Lung (tissue), 11 donors: ENCODE measurements at regions not wholly inside any gene's neighbourhood (a gene's known extent, or its start where the extent isn't known, plus 50 kb on each side); places are given as distances from the start of the nearest gene placed in this dataset.

Source experiments
- ATAC-seq: fragments of 200-7000 bp; cut with Tn5 transposase; one replicate; pipeline ENCODE4 v1.9.1; 2020; ENCODE audit warnings: moderate number of reproducible peaks; ENCODE audit not compliant: insufficient read depth, low FRiP score
- DNase-seq, 3 donors: peaks; one replicate each; pipeline ENCODE4 v3.0.0-alpha.2; 2013 to 2017
- H3K27ac ChIP-seq, 2 donors: one replicate each; pipeline ENCODE4 v1.5.1; 2013; ENCODE audit warnings: mild to moderate bottlenecking in 2 of 2, moderate library complexity in 2 of 2, control low read depth in 1 of 2, inconsistent platforms in 1 of 2, low read depth in 1 of 2, low read length in 1 of 2
- H3K27me3 ChIP-seq, 3 donors: one replicate each; pipeline ENCODE4 v1.5.1; 2013; ENCODE audit warnings: low read length in 2 of 3; ENCODE audit not compliant: control insufficient read depth in 3 of 3, insufficient read depth in 3 of 3
- H3K36me3 ChIP-seq, 4 donors: one replicate each; pipeline ENCODE4 v1.5.1; 2013; ENCODE audit warnings: low read length in 4 of 4, mild to moderate bottlenecking in 1 of 4, moderate library complexity in 1 of 4; ENCODE audit not compliant: control insufficient read depth in 4 of 4, insufficient read depth in 4 of 4
- H3K4me1 ChIP-seq, 5 donors: one replicate each; pipeline ENCODE4 v1.5.1; 2013; ENCODE audit warnings: low read length in 5 of 5, mild to moderate bottlenecking in 2 of 5, moderate library complexity in 1 of 5; ENCODE audit not compliant: control insufficient read depth in 5 of 5, insufficient read depth in 5 of 5
- H3K4me3 ChIP-seq: one replicate; pipeline ENCODE4 v1.5.1; 2013; ENCODE audit warnings: mild to moderate bottlenecking, control low read depth, moderate library complexity
- H3K9ac ChIP-seq, 2 donors: one replicate each; pipeline ENCODE4 v1.5.1; 2013; ENCODE audit warnings: low read length in 2 of 2, control low read depth in 1 of 2; ENCODE audit not compliant: insufficient read depth in 1 of 2
- H3K9me3 ChIP-seq, 4 donors: one replicate each; pipeline ENCODE4 v1.5.1; 2013; ENCODE audit warnings: low read length in 3 of 4, mild to moderate bottlenecking in 1 of 4, moderate library complexity in 1 of 4; ENCODE audit not compliant: control insufficient read depth in 4 of 4, insufficient read depth in 3 of 4
- CTCF ChIP-seq: IDR thresholded peaks from 2 replicates; pipeline ENCODE4 v1.5.1; 2012; ENCODE audit warnings: mild to moderate bottlenecking; ENCODE audit errors: control extremely low read depth, extremely low read depth
- WGBS, 2 donors: extraction: QIAGEN DNeasy Blood & Tissue Kit; methylation state at CpG; one replicate each; pipeline ENCODE4 v1.1.7; 2013; 5-methylcytosine and 5-hydroxymethylcytosine counted together
- donor health status: control.
- donor health status: control.
- donor health status: Bipolar disorder and iron deficiency.
- donor health status: healthy.
- donor health status: DM: yes; HTN: yes; CAD: no.

GRCh38 chr14:34120185-34120977, 169.5 kb upstream of the EGLN3 start:
- ATAC-seq (no peak), DNase-seq (no peak)
- Histone ChIP-seq H3K36me3 (no peaks in the 10 kb centered on the region), H3K4me1 (no peaks in the 10 kb centered on the region), H3K9me3 (peaks cover 0 to 2% (median 0%) of the 10 kb centered on the region in 4 donors), H3K27ac (no peak overlapping the region), H3K27me3 (peaks cover 0 to 38% (median 9%) of the 10 kb centered on the region in 3 donors), H3K4me3 (no peak overlapping the region), H3K9ac (no peak overlapping the region)
- WGBS, 2 donors = 74 to 95% methylated on average over 3 of the region's 3 CpGs
- TF ChIP-seq CTCF = no peak

- WGBS, 2 donors = 92 to 96% methylated on average over 5 of the region's 5 CpGs
- Histone ChIP-seq H3K36me3 (no peaks in the 10 kb centered on the region), H3K9ac (no peak overlapping the region), H3K4me1 (no peaks in the 10 kb centered on the region), H3K27ac (no peak overlapping the region), H3K27me3 (peaks cover 0 to 33% (median 12%) of the 10 kb centered on the region in 3 donors), H3K9me3 (peaks cover 0 to 2% (median 0%) of the 10 kb centered on the region in 4 donors), H3K4me3 (no peak overlapping the region)
- no peak for TF ChIP-seq CTCF
- DNase-seq = no peak
- no peak for ATAC-seq
Measured at GRCh38 chr14:34119107-34119858, 168.4 kb upstream of the EGLN3 start.

GRCh38 chr14:34113991-34114390, 163.1 kb upstream of the EGLN3 start:
- DNase-seq = no peak
- no peak overlapping the region for H3K4me3 ChIP-seq
- peaks cover 0 to 10% (median 0%) of the 10 kb centered on the region in 5 donors for H3K4me1 ChIP-seq

More at GRCh38 chr14:34113991-34114390, 163.1 kb upstream of the EGLN3 start:
- Histone ChIP-seq H3K27me3 (peaks cover 0 to 21% (median 8%) of the 10 kb centered on the region in 3 donors), H3K9ac (no peak overlapping the region), H3K9me3 (peaks cover 0 to 2% (median 0%) of the 10 kb centered on the region in 4 donors), H3K36me3 (no peaks in the 10 kb centered on the region), H3K27ac (no peak overlapping the region)
- TF ChIP-seq CTCF = no peak
- no peak for ATAC-seq
